Colonic mucosa (tissue), 4 donors: ENCODE measurements at regions not wholly inside any gene's neighbourhood (a gene's known extent, or its start where the extent isn't known, plus 50 kb on each side); places are given as distances from the start of the nearest gene placed in this dataset.
"Not testable (repeated sequence)": the region's sequence is repeated elsewhere in the genome, so short reads cannot be mapped to it uniquely, and the experiment has no call there.

ENCODE experiments used
- DNase-seq: peaks from one replicate; pipeline ENCODE4 v3.0.0-alpha.2; 2020
- H3K27ac ChIP-seq: fragments of 200-600 bp; one replicate; pipeline ENCODE4 v1.8.0; 2021
- H3K27me3 ChIP-seq: fragments of 200-600 bp; one replicate; pipeline ENCODE4 v1.8.0; 2021
- H3K36me3 ChIP-seq: fragments of 200-600 bp; one replicate; pipeline ENCODE4 v1.8.0; 2021
- H3K4me1 ChIP-seq: fragments of 200-600 bp; one replicate; pipeline ENCODE4 v1.8.0; 2021; ENCODE audit warnings: mild to moderate bottlenecking
- H3K4me3 ChIP-seq: fragments of 200-600 bp; one replicate; pipeline ENCODE4 v1.8.0; 2021
- H3K9ac ChIP-seq, 2 donors: one replicate each; pipeline ENCODE4 v1.7.0; 2013; ENCODE audit warnings: control low read depth in 2 of 2, low read depth in 2 of 2, low read length in 2 of 2
- H3K9me3 ChIP-seq: fragments of 200-600 bp; one replicate; pipeline ENCODE4 v1.8.0; 2021
- CTCF ChIP-seq: fragments of 200-600 bp; IDR thresholded peaks from one replicate; pipeline ENCODE4 v1.8.0; 2022; ENCODE audit warnings: antibody characterized with exemption, mild to moderate bottlenecking
- intact Hi-C: fragments of 100-400 bp; cut with DNase I; formaldehyde crosslinking; loops from one replicate; pipeline ENCODE4 v1.14.1; 2022
- donor health status: healthy.
- donor health status: DM: no; HTN: no; CAD: no.
- donor health status: DM: no; HTN: no; CAD: no.

DNA sequence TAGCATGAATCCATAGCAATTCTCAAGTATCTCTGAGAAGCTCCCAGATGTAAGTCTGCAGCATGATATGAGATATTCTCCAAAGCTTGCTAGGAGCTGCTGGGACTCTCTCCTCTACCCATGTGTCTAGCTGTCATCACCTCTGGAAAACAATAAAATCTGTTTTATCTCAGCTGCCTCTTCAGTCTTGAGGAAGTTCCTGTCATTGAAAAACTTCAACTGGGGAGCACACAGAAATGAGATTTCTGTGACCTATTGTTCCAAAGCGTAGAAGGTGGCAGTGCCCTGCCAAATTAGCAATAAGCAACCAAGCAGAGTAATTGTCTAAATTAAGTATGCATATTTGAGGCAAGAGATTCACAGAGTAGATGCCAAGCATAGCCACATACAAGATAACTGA is 1380.6 kb upstream of the RAG2 start:
- Histone ChIP-seq H3K4me1 (no peaks in the 10 kb centered on the region), H3K4me3 (no peak overlapping the region), H3K27ac (no peak overlapping the region), H3K27me3 (no peaks in the 10 kb centered on the region), H3K9ac (no peak overlapping the region), H3K36me3 (no peaks in the 10 kb centered on the region), H3K9me3 (no peaks in the 10 kb centered on the region)
- no peak for DNase-seq
- intact Hi-C loops, result no loop called here
- TF ChIP-seq CTCF, result no peak

DNA sequence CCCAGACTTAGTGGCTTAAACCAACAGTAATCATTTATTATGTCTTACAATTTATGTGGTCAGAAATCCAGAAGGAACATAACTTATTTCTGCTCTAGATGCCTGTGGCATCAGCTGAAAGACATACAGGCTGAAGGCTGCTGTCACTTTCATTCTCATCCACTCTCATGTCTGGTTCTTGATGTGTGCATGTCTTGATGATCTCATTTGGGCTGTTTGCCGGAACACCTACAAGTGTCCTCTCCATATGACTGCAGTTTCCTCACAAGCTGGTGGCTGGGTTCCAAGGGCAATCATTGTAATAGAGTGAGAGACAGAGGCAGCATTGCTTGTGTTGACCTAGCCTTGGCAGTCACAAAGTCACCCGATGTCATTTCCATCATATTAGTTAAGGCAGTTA is 1375.9 kb upstream of the RAG2 start:
- H3K27ac ChIP-seq, result no peak overlapping the region
- TF ChIP-seq CTCF, result no peak
- intact Hi-C loops, result no loop called here
- no peaks in the 10 kb centered on the region for H3K9me3 ChIP-seq
- H3K9ac ChIP-seq, result no peak overlapping the region
- no peaks in the 10 kb centered on the region for H3K36me3 ChIP-seq
- no peak for DNase-seq
- no peak overlapping the region for H3K4me3 ChIP-seq
- H3K27me3 ChIP-seq, result no peaks in the 10 kb centered on the region
- H3K4me1 ChIP-seq, result no peaks in the 10 kb centered on the region

GRCh38 chr11:37972691-37973090 is 1374.7 kb upstream of the RAG2 start:
- no peak for TF ChIP-seq CTCF
- no peaks in the 10 kb centered on the region for H3K9me3 ChIP-seq
- H3K36me3 ChIP-seq, result no peaks in the 10 kb centered on the region
- no peak overlapping the region for H3K4me3 ChIP-seq
- H3K27ac ChIP-seq, result no peak overlapping the region
- intact Hi-C loops, result no loop called here
- H3K9ac ChIP-seq, result no peak overlapping the region
- H3K4me1 ChIP-seq, result no peaks in the 10 kb centered on the region
- DNase-seq, result no peak
- H3K27me3 ChIP-seq, result no peaks in the 10 kb centered on the region

GRCh38 chr11:37969336-37969735 is 1371.3 kb upstream of the RAG2 start:
- H3K36me3 ChIP-seq, H3K9me3 ChIP-seq, H3K4me1 ChIP-seq, DNase-seq, H3K27ac ChIP-seq, H3K4me3 ChIP-seq, H3K9ac ChIP-seq, intact Hi-C loops, H3K27me3 ChIP-seq: not testable (repeated sequence)

DNA sequence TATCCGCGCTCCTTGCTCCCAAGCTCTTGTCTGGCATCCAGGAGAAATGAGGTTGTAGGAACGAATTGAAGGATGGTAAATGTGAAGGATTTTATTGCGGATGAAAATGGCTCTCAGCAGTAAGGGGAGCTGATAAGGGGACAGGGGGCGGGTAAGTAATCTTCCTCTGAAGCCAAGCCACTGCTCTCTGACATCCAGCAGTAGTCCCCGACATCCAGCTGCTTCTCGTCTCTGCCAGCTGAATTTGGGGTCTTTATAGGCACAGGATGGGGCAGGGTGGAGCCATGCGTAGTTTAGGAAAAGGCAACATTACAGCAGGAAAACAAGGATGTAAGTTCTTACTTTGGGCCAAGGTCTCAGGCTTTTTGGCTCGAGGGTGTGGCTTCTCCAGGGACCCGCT is 1370.1 kb upstream of the RAG2 start:
- Histone ChIP-seq H3K9ac (no peak overlapping the region), H3K27ac (no peak overlapping the region), H3K27me3 (no peaks in the 10 kb centered on the region), H3K4me3 (no peak overlapping the region), H3K4me1 (no peaks in the 10 kb centered on the region), H3K9me3 (no peaks in the 10 kb centered on the region), H3K36me3 (no peaks in the 10 kb centered on the region)
- intact Hi-C loops, result no loop called here
- no peak for DNase-seq
- no peak for TF ChIP-seq CTCF

- TF ChIP-seq CTCF, result no peak
- H3K4me3 ChIP-seq, result no peak overlapping the region
- no peaks in the 10 kb centered on the region for H3K4me1 ChIP-seq
- no peaks in the 10 kb centered on the region for H3K36me3 ChIP-seq
- H3K27ac ChIP-seq, result no peak overlapping the region
- H3K27me3 ChIP-seq, result no peaks in the 10 kb centered on the region
- DNase-seq, result no peak
- no peak overlapping the region for H3K9ac ChIP-seq
- intact Hi-C loops, result no loop called here
- no peaks in the 10 kb centered on the region for H3K9me3 ChIP-seq
These were observed 1369.6 kb upstream of the RAG2 start for GRCh38 chr11:37967635-37968034.
